Type B pancreatic cell (in vitro differentiated cells): ENCODE measurements at regions not wholly inside any gene's neighbourhood (a gene's known extent, or its start where the extent isn't known, plus 50 kb on each side); places are given as distances from the start of the nearest gene placed in this dataset.
A peak's percentile ranks its signal among the peaks of the same experiment; 100 is the strongest.

Experiments used
- DNase-seq: peaks from one replicate; pipeline ENCODE4 v3.0.0; 2021; ENCODE audit warnings: mixed read lengths; ENCODE audit not compliant: unreplicated experiment; ENCODE audit errors: extremely low spot score
- H3K27ac Mint-ChIP-seq: 2 replicates; pipeline ENCODE4 v1.8.0; 2021; ENCODE audit warnings: mild to moderate bottlenecking, mixed read lengths
- H3K27me3 Mint-ChIP-seq: 2 replicates; pipeline ENCODE4 v1.8.0; 2021; ENCODE audit warnings: mixed read lengths
- H3K36me3 Mint-ChIP-seq: 2 replicates; pipeline ENCODE4 v1.8.0; 2021; ENCODE audit warnings: mixed read lengths
- H3K4me1 Mint-ChIP-seq: one replicate; pipeline ENCODE4 v1.8.0; 2021; ENCODE audit warnings: mixed read lengths; ENCODE audit not compliant: unreplicated experiment
- H3K4me3 Mint-ChIP-seq: 2 replicates; pipeline ENCODE4 v1.8.0; 2021; ENCODE audit warnings: mild to moderate bottlenecking, mixed read lengths
- H3K9me3 Mint-ChIP-seq: 2 replicates; pipeline ENCODE4 v1.8.0; 2021; ENCODE audit warnings: mixed read lengths
- TF ChIP-seq, protein P1 (sequence below): fragments of 200-600 bp; sonication (generic); conservative IDR thresholded peaks from 2 replicates; pipeline ENCODE4 v1.5.0; 2021; ENCODE audit warnings: antibody characterized with exemption, mild to moderate bottlenecking

DNA sequence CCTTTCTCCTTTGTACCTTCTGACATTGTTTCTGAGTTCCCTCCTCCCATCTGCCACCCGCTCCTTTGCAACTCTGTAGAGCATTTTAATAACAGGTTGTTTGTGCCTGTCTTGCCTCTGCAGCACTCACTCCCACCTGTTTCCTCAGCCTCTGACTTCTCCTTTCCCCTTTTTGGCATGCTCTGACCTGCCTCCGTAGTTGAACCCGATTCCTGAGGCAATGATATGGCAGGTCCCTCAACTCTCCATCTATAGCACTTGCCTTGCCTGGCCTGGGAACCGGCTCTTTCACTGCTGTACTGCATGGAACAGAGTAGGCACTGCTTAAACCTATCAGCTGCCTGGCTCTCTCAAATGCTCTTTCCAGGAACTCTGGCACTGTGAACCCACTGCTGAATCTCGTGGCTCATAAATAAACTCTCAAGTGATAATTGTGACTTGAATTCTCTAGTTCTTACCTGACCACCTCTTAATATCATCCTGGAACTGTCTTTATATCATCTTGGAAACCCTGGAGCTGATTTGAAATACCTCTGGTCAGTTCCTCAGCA is 50.3 kb downstream of the UTRN start:
- no peak for DNase-seq
- Mint-ChIP-seq H3K27ac (no peak overlapping the region), H3K4me3 (peak overlapping the region; percentile 29), H3K36me3 (peaks cover 3% of the 10 kb centered on the region), H3K4me1 (peaks cover 26% of the 10 kb centered on the region), H3K9me3 (no peaks in the 10 kb centered on the region), H3K27me3 (no peaks in the 10 kb centered on the region)
- TF ChIP-seq, protein P1, sequence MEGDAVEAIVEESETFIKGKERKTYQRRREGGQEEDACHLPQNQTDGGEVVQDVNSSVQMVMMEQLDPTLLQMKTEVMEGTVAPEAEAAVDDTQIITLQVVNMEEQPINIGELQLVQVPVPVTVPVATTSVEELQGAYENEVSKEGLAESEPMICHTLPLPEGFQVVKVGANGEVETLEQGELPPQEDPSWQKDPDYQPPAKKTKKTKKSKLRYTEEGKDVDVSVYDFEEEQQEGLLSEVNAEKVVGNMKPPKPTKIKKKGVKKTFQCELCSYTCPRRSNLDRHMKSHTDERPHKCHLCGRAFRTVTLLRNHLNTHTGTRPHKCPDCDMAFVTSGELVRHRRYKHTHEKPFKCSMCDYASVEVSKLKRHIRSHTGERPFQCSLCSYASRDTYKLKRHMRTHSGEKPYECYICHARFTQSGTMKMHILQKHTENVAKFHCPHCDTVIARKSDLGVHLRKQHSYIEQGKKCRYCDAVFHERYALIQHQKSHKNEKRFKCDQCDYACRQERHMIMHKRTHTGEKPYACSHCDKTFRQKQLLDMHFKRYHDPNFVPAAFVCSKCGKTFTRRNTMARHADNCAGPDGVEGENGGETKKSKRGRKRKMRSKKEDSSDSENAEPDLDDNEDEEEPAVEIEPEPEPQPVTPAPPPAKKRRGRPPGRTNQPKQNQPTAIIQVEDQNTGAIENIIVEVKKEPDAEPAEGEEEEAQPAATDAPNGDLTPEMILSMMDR = no peak

DNA sequence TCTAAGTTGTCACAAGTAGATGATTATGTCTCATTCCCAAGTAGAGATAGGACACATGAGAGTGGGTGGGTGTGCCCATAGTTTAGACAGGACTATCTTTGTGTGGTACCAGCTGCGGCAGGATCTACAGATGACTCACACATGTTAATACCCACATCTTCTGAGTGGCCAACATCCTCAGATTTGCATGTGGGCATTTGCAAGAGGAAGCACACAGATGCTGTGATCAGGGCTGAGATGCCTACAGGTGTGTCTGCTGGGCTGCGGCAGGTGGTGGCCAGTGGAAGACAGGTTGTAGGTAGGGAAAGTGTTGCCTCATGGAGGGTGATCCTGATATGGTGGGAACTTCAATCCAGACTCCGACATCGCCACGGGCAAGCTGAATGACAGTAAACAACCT is 50.8 kb downstream of the UTRN start:
- Mint-ChIP-seq H3K27ac (no peak overlapping the region), H3K4me1 (peaks cover 27% of the 10 kb centered on the region), H3K27me3 (no peaks in the 10 kb centered on the region), H3K36me3 (peaks cover 3% of the 10 kb centered on the region), H3K9me3 (no peaks in the 10 kb centered on the region), H3K4me3 (no peak overlapping the region)
- no peak for DNase-seq
- TF ChIP-seq, protein P1 = no peak

DNA sequence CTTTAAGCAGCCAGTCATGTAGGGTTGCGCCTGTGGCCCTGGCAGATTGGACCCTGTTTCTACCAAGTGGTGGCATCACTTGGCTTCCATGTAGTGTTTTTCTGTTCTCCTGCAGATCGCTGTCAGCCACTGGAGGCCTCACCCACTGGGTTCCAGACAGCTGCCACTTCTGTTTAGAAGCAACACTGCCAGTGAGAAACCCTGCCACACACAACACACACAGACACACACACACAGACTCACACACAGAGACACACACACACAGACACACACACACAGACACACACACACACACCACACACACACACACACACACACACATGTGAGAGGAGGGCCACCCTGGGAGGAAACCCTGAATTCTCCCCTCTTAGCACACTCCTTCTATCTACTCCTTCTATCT is 51.8 kb downstream of the UTRN start:
- Mint-ChIP-seq H3K27me3 (no peaks in the 10 kb centered on the region), H3K9me3 (no peaks in the 10 kb centered on the region), H3K27ac (no peak overlapping the region), H3K4me1 (peaks cover 30% of the 10 kb centered on the region), H3K36me3 (peaks cover 3% of the 10 kb centered on the region), H3K4me3 (no peak overlapping the region)
- no peak for DNase-seq
- TF ChIP-seq, protein P1 = no peak

DNA sequence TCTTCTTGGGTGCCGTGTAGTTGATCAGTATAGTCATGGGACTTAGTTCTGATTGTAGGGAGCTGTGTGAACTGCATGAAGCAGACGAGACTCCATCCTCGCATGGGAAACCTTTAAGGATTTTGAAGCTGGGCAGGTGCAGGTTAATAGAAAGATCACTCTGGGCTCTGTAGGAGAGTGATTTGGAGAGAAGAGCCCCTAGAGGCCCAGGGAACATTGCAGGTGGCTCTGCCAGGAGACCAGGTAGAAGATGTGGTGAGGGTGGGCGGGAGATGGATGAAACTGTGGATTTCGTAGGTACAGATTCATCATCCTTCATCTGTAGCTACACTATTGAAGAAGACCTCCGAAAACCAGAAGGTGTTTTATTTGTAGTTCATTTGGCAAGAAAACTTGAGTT is 53.3 kb downstream of the UTRN start:
- no peak for DNase-seq
- TF ChIP-seq, protein P1 = no peak
- Mint-ChIP-seq H3K4me3 (no peak overlapping the region), H3K4me1 (peaks cover 27% of the 10 kb centered on the region), H3K36me3 (no peaks in the 10 kb centered on the region), H3K27me3 (no peaks in the 10 kb centered on the region), H3K27ac (no peak overlapping the region), H3K9me3 (no peaks in the 10 kb centered on the region)

DNA sequence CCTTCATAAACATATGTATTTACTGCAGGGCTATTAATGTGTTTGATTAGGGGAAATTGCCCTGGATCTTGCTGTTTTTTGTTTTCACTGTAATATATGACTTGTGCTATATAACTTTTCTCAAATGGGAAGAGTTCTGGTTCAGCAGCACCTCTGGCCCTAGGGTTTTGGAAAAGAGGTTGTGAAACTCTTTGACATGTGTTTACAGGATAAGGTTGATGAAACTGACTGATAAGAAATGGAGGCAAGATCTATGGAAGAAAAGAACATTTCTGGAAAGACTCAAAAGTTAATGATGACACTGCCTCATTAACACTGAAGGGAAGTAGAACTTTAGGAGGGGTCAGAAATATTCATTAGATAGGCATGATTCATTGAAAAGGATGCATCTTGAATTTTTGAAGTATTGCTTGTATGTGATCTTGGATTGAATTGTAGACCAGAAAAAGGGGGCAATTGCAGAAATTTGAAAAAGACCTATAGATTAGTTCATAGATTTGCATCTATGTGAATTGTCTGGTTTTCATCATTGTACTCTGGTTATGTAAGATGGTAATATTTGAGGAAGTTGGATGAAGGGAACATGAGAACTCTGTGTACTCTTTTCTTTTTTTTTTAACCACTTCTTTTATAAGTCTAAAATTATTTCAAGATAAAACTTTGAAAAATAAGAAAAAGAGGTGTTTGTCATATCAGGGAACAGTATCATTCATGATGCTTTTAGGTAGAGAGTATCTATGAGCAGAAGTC is 54.0 kb downstream of the UTRN start:
- Mint-ChIP-seq H3K27ac (peak overlapping the region; percentile 8), H3K36me3 (no peaks in the 10 kb centered on the region), H3K4me3 (no peak overlapping the region), H3K9me3 (no peaks in the 10 kb centered on the region), H3K4me1 (peaks cover 33% of the 10 kb centered on the region), H3K27me3 (no peaks in the 10 kb centered on the region)
- no peak for DNase-seq
- TF ChIP-seq, protein P1 = no peak
